ENCODE measurements at regions not wholly inside any gene's neighbourhood (a gene's known extent, or its start where the extent isn't known, plus 50 kb on each side); places are given as distances from the start of the nearest gene placed in this dataset.

DNA sequence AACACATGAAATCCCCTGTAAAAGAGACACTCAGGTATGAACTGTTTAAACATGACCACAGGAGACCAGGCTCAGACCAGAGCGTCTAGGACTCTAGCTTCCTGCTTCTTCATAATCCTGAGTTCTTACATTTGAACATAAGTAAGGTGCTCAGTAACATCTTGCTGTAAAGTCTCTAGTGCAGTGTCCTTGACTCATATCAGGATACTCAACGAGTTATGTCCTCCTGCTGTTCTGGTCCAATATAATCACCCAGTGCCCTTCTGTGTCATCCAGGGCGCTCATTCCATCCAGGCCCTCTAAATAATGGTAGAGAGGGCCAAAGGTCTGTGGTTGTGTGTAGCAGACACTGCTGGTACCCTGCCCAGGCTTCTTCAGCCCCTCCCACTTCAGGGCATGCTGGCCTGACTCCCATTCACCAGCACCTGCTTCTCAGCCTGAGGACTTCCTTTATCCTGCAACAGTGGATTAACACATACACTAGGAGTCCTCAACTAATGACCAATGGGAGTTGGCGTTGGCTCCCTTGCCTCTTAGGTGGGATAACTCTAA, 66.8 kb upstream of the MOCS1 start:
- Histone ChIP-seq H3K79me2 (ENCODE audit: control insufficient read depth, low read length) (no peaks in the 10 kb centered on the region), H3K9me2 (replicated peaks; ENCODE audit: control insufficient read depth, low read length) (no peaks in the 10 kb centered on the region), H3K4me2 (ENCODE audit: low read length) (no peak overlapping the region), H3K27me3 (ENCODE audit: control insufficient read depth, low read length) (no peaks in the 10 kb centered on the region), H3K4me3 (ENCODE audit: low read length) (no peak overlapping the region), H3F3A (ENCODE audit: control insufficient read depth, insufficient read depth) (no peaks in the 10 kb centered on the region), H4K20me1 (ENCODE audit: control insufficient read depth, insufficient read depth, low read depth, low read length) (no peaks in the 10 kb centered on the region), H3K4me1 (ENCODE audit: control insufficient read depth, low read length) (no peaks in the 10 kb centered on the region), H3K36me3 (ENCODE audit: control insufficient read depth, low read length) (no peaks in the 10 kb centered on the region), H3K27ac (ENCODE audit: low read depth, low read length) (no peak overlapping the region), H3K9me3 (ENCODE audit: control insufficient read depth, insufficient read depth, low read length) (no peaks in the 10 kb centered on the region)
- no peak for TF ChIP-seq EZH2phosphoT487 (IDR thresholded peaks at IDR 0.05; ENCODE audit: borderline replicate concordance, low read length)
- TF ChIP-seq, protein P1, sequence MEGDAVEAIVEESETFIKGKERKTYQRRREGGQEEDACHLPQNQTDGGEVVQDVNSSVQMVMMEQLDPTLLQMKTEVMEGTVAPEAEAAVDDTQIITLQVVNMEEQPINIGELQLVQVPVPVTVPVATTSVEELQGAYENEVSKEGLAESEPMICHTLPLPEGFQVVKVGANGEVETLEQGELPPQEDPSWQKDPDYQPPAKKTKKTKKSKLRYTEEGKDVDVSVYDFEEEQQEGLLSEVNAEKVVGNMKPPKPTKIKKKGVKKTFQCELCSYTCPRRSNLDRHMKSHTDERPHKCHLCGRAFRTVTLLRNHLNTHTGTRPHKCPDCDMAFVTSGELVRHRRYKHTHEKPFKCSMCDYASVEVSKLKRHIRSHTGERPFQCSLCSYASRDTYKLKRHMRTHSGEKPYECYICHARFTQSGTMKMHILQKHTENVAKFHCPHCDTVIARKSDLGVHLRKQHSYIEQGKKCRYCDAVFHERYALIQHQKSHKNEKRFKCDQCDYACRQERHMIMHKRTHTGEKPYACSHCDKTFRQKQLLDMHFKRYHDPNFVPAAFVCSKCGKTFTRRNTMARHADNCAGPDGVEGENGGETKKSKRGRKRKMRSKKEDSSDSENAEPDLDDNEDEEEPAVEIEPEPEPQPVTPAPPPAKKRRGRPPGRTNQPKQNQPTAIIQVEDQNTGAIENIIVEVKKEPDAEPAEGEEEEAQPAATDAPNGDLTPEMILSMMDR (IDR thresholded peaks at IDR 0.05; ENCODE audit: low read depth, low read length, poor library complexity, severe bottlenecking) = no peak

DNA sequence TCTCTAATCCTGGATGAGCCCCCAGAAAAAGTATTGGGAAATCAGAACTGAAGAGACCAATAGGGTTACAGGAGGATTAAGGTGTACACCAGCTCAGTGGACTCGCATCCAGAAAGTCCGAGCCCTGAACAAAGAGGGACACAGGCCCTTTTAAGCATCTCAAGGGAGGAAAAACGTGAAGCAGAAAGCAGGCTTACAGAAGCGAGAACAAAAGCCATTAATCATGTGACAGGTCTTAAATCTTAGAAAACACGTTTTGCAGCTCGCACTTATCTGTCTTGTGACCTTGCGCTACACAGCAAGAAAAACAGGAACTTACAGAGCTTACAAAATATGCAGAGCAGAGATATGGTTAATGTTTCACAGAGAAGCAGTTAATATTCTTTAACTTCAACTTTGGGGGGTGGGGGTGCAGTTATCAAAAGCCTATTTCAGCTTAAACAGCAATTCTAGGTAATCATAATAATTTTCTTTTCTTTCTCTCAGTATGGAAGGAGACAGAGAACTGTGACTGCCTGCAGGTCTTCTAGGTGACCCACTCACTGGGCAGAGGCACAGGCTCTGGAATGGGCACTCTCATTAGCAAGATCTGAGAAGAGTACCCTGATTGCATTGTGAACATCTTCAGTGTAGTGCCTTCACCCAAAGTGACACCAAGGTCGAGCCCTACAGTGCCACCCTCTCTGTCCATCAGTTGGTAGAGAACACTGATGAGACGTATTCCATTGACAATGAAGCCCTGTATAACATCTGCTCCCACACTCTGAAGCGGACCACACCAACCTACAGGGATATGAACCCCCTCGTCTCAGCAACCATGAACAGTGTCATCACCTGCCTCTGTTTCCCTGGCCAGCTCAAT, 65.0 kb upstream of the MOCS1 start:
- no peaks in the 10 kb centered on the region for H3K9me2 ChIP-seq (replicated peaks; ENCODE audit: control insufficient read depth, low read length)
- H3K4me1 ChIP-seq (ENCODE audit: control insufficient read depth, low read length) = no peaks in the 10 kb centered on the region
- H3F3A ChIP-seq (ENCODE audit: control insufficient read depth, insufficient read depth) = no peaks in the 10 kb centered on the region
- no peak overlapping the region for H3K4me3 ChIP-seq (ENCODE audit: low read length)
- H3K4me2 ChIP-seq (ENCODE audit: low read length) = no peak overlapping the region
- no peak overlapping the region for H3K27ac ChIP-seq (ENCODE audit: low read depth, low read length)
- H3K36me3 ChIP-seq (ENCODE audit: control insufficient read depth, low read length) = no peaks in the 10 kb centered on the region
- no peaks in the 10 kb centered on the region for H3K27me3 ChIP-seq (ENCODE audit: control insufficient read depth, low read length)
- H3K79me2 ChIP-seq (ENCODE audit: control insufficient read depth, low read length) = no peaks in the 10 kb centered on the region
- no peaks in the 10 kb centered on the region; the same call in 1 of the 2 replicates for H3K9me3 ChIP-seq (ENCODE audit: control insufficient read depth, insufficient read depth, low read length)
- TF ChIP-seq, protein P1 (IDR thresholded peaks at IDR 0.05; ENCODE audit: low read depth, low read length, poor library complexity, severe bottlenecking) = no peak
- TF ChIP-seq EZH2phosphoT487 (IDR thresholded peaks at IDR 0.05; ENCODE audit: borderline replicate concordance, low read length) = no peak
- no peaks in the 10 kb centered on the region for H4K20me1 ChIP-seq (ENCODE audit: control insufficient read depth, insufficient read depth, low read depth, low read length)

DNA sequence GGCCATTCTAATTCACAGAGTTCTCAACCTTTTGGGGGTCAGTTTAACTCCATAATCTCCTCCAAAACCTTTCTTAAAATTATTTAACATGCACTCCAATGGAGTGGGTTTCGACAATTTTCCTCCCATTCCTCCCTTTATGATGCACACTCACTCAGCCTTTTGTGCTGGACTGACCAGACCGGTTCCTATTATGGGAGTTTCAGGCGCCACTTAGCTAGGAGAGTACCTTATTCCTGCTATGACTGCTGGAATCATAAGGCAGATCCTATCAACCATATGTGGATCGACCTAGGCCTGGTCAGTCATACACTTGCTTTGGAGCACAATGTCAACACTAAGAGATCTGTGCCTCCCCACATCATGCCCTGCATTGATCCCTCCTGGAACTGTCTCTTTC, 63.9 kb upstream of the MOCS1 start:
- no peak overlapping the region for H3K4me2 ChIP-seq (ENCODE audit: low read length)

More for the DNA sequence above, 63.9 kb upstream of the MOCS1 start:
- Histone ChIP-seq H3K36me3 (ENCODE audit: control insufficient read depth, low read length) (no peaks in the 10 kb centered on the region), H3K9me2 (replicated peaks; ENCODE audit: control insufficient read depth, low read length) (no peaks in the 10 kb centered on the region), H3K27ac (ENCODE audit: low read depth, low read length) (no peak overlapping the region), H3K9me3 (ENCODE audit: control insufficient read depth, insufficient read depth, low read length) (peaks cover 6% of the 10 kb centered on the region; the same call in 1 of the 2 replicates), H4K20me1 (ENCODE audit: control insufficient read depth, insufficient read depth, low read depth, low read length) (no peaks in the 10 kb centered on the region), H3F3A (ENCODE audit: control insufficient read depth, insufficient read depth) (no peaks in the 10 kb centered on the region), H3K4me1 (ENCODE audit: control insufficient read depth, low read length) (no peaks in the 10 kb centered on the region), H3K4me3 (ENCODE audit: low read length) (no peak overlapping the region), H3K27me3 (ENCODE audit: control insufficient read depth, low read length) (no peaks in the 10 kb centered on the region), H3K79me2 (ENCODE audit: control insufficient read depth, low read length) (no peaks in the 10 kb centered on the region)
- TF ChIP-seq, protein P1 (IDR thresholded peaks at IDR 0.05; ENCODE audit: low read depth, low read length, poor library complexity, severe bottlenecking) = no peak
- no peak for TF ChIP-seq EZH2phosphoT487 (IDR thresholded peaks at IDR 0.05; ENCODE audit: borderline replicate concordance, low read length)
